K562 (cell line): ENCODE measurements at regions not wholly inside any gene's neighbourhood (a gene's known extent, or its start where the extent isn't known, plus 50 kb on each side); places are given as distances from the start of the nearest gene placed in this dataset.

Experiments used
- ARID4B ChIP-seq: sonication (generic); formaldehyde crosslinking; IDR thresholded peaks from 2 replicates; pipeline ENCODE4 v1.8.0; 2022; ENCODE audit warnings: mild to moderate bottlenecking, missing genetic modification reagents
- CCNT2 ChIP-seq: IDR thresholded peaks from 2 replicates; pipeline ENCODE4 v1.6.1; 2011; ENCODE audit warnings: borderline replicate concordance, low read depth, mild to moderate bottlenecking, moderate library complexity, mixed read lengths, low read length; ENCODE audit not compliant: insufficient read length; ENCODE audit errors: extremely low read depth
- CHCHD3 ChIP-seq: fragments of 250-450 bp; sonication (Bioruptor Pico); IDR thresholded peaks from 2 replicates; pipeline ENCODE4 v2.1.2; 2022; ENCODE audit warnings: mild to moderate bottlenecking
- CTCF ChIP-seq, 3 experiments: IDR thresholded peaks in 2 of 3; conservative IDR thresholded peaks in 1 of 3; 2 replicates each; pipeline ENCODE4 v1.5.1; 2011 to 2012; ENCODE audit warnings: low read length in 3 of 3, mild to moderate bottlenecking in 3 of 3, control low read depth in 2 of 3, improper control_type of control experiment in 1 of 3, inconsistent platforms in 1 of 3, low read depth in 1 of 3, mixed read lengths in 1 of 3, moderate library complexity in 1 of 3; ENCODE audit not compliant: insufficient read depth in 2 of 3
- ESRRA ChIP-seq: fragments of 450-650 bp; IDR thresholded peaks from 2 replicates; pipeline ENCODE4 v1.6.1; 2014; ENCODE audit warnings: low read depth, mild to moderate bottlenecking, moderate library complexity, borderline replicate concordance
- ETV5 ChIP-seq: sonication (generic); formaldehyde crosslinking; IDR thresholded peaks from 2 replicates; pipeline ENCODE4 v1.4.0; 2020; ENCODE audit warnings: low read depth, mild to moderate bottlenecking, missing genetic modification reagents
- FOS ChIP-seq: IDR thresholded peaks from 3 replicates; pipeline ENCODE4 v1.6.1; 2011; ENCODE audit not compliant: insufficient read length; ENCODE audit errors: extremely low read depth
- FOSL1 ChIP-seq: fragments of 200-800 bp; sonication (Bioruptor generic); conservative IDR thresholded peaks from 2 replicates; pipeline ENCODE4 v1.6.1; 2016; ENCODE audit warnings: missing genetic modification characterization, missing compliant biosample characterization
- IRF1 ChIP-seq: sonication (generic); formaldehyde crosslinking; IDR thresholded peaks from 2 replicates; pipeline ENCODE4 v1.8.0; 2022; ENCODE audit warnings: missing genetic modification reagents, mild to moderate bottlenecking, borderline replicate concordance
- PATZ1 ChIP-seq: fragments of 250-450 bp; sonication (Bioruptor Pico); IDR thresholded peaks from 2 replicates; pipeline ENCODE4 v1.5.0; 2020; ENCODE audit warnings: mild to moderate bottlenecking, borderline replicate concordance
- ZNF23 ChIP-seq: fragments of 250-450 bp; sonication (Bioruptor Pico); IDR thresholded peaks from 2 replicates; pipeline ENCODE4 v1.4.0; 2020; ENCODE audit warnings: mild to moderate bottlenecking

GRCh38 chr4:26032630-26033317, 118.8 kb downstream of the SMIM20 start:
- no peak for TF ChIP-seq PATZ1
- no peak for TF ChIP-seq ZNF23 (CRISPR knock-in tag)
- no peak for TF ChIP-seq ETV5 (CRISPR knock-in tag)
- TF ChIP-seq FOSL1 (tag): no peak
- no peak for TF ChIP-seq CCNT2
- no peak for TF ChIP-seq CTCF (IDR thresholded peaks at IDR 0.05 in 2 of 3, conservative IDR thresholded peaks at IDR 0.05 in 1 of 3; ENCODE audit: insufficient read depth in 2 of 3, low read depth in 1 of 3, low read length in 3 of 3)
- TF ChIP-seq IRF1 (CRISPR knock-in tag): no peak
- no peak for TF ChIP-seq ARID4B (CRISPR knock-in tag)
- no peak for TF ChIP-seq FOS
- no peak for TF ChIP-seq CHCHD3
- TF ChIP-seq ESRRA: no peak
